H1 (cell line): ENCODE measurements at regions not wholly inside any gene's neighbourhood (a gene's known extent, or its start where the extent isn't known, plus 50 kb on each side); places are given as distances from the start of the nearest gene placed in this dataset.

Source experiments
- CTCF ChIA-PET: fragments of 300-600 bp; sonication (Branson Sonifier 250); formaldehyde crosslinking; loops from one replicate; lab custom pipeline; 2021; ENCODE audit not compliant: partially characterized antibody; lab: Charles Lee
- POLR2A ChIA-PET: fragments of 300-600 bp; sonication (Branson Sonifier 250); formaldehyde crosslinking; loops from one replicate; lab custom pipeline; 2021; ENCODE audit warnings: inconsistent platforms; ENCODE audit not compliant: partially characterized antibody; lab: Charles Lee
- DNase-seq, 2 experiments: peaks; one replicate each; pipeline versions ENCODE4 v3.0.0 to v3.0.0-alpha.2; 2010 to 2022; ENCODE audit warnings: low spot score in 2 of 2, low read depth in 1 of 2, mixed read lengths in 1 of 2
- FAIRE-seq: peaks from 2 replicates; lab custom pipeline; 2011; peaks lifted over from hg19 to GRCh38; lab: Jason Lieb, UNC
- H2AFZ ChIP-seq: 2 replicates; pipeline ENCODE4 v1.8.1; 2012; ENCODE audit warnings: low read length, inconsistent platforms
- H2AK5ac ChIP-seq: 2 replicates; pipeline ENCODE4 v1.6.1; 2013; ENCODE audit warnings: low read depth, low read length
- H2BK120ac ChIP-seq: replicated peaks from 2 replicates; pipeline ENCODE3; 2013; ENCODE audit warnings: low read depth, low read length, inconsistent platforms
- H2BK12ac ChIP-seq: 2 replicates; pipeline ENCODE4 v1.6.1; 2013; ENCODE audit warnings: low read depth, low read length
- H2BK15ac ChIP-seq: 2 replicates; pipeline ENCODE4 v1.6.1; 2013; ENCODE audit warnings: low read length
- H2BK20ac ChIP-seq: 2 replicates; pipeline ENCODE4 v1.6.1; 2013; ENCODE audit warnings: low read length
- H2BK5ac ChIP-seq: 2 replicates; pipeline ENCODE4 v1.6.1; 2013; ENCODE audit warnings: low read depth, low read length
- H3K14ac ChIP-seq: 2 replicates; pipeline ENCODE4 v1.6.1; 2013; ENCODE audit warnings: inconsistent platforms; ENCODE audit not compliant: insufficient read length
- H3K18ac ChIP-seq: 2 replicates; pipeline ENCODE4 v1.6.1; 2013; ENCODE audit warnings: low read length; ENCODE audit errors: extremely low read depth
- H3K23ac ChIP-seq: 2 replicates; pipeline ENCODE4 v1.6.1; 2013; ENCODE audit warnings: inconsistent platforms; ENCODE audit not compliant: insufficient read length
- H3K23me2 ChIP-seq: 2 replicates; pipeline ENCODE4 v1.6.1; 2013; ENCODE audit warnings: low read depth, low read length
- H3K27ac ChIP-seq: 2 replicates; pipeline ENCODE4 v1.6.1; 2011; ENCODE audit warnings: low read depth, low read length, inconsistent platforms
- H3K27me3 ChIP-seq, 4 experiments: replicated peaks in 1 of 4; 1 replicate in 1 of 4; 2 replicates in 3 of 4; pipeline versions ENCODE4 v1.6.1 to v1.8.1; 2011 to 2013; ENCODE audit warnings: low read length in 3 of 4, mild to moderate bottlenecking in 3 of 4, inconsistent platforms in 2 of 4, mixed read lengths in 2 of 4, moderate library complexity in 1 of 4; ENCODE audit not compliant: control insufficient read depth in 3 of 4, insufficient read depth in 3 of 4; ENCODE audit errors: extremely low read depth in 1 of 4
- H3K36me3 ChIP-seq, 4 experiments: 2 replicates each; pipeline versions ENCODE4 v1.6.1 to v1.8.1; 2011 to 2013; ENCODE audit warnings: mild to moderate bottlenecking in 4 of 4, low read length in 3 of 4, moderate library complexity in 2 of 4, control low read depth in 1 of 4, inconsistent platforms in 1 of 4; ENCODE audit not compliant: insufficient read depth in 4 of 4, control insufficient read depth in 2 of 4
- H3K4ac ChIP-seq: replicated peaks from 2 replicates; pipeline ENCODE3; 2013; ENCODE audit warnings: low read length, low read depth, mixed read lengths, inconsistent platforms; ENCODE audit not compliant: insufficient read length
- H3K4me1 ChIP-seq, 4 experiments: replicated peaks in 1 of 4; 1 replicate in 1 of 4; 2 replicates in 3 of 4; pipeline versions ENCODE4 v1.6.1 to v1.8.1; 2011 to 2013; ENCODE audit warnings: low read length in 3 of 4, inconsistent platforms in 2 of 4, mixed read lengths in 1 of 4; ENCODE audit not compliant: insufficient read depth in 4 of 4, control insufficient read depth in 3 of 4
- H3K4me2 ChIP-seq, 2 experiments: 2 replicates each; pipeline versions ENCODE4 v1.6.1 to v1.8.1; 2011 to 2013; ENCODE audit warnings: low read depth in 2 of 2, low read length in 2 of 2, control low read depth in 1 of 2, inconsistent platforms in 1 of 2, mild to moderate bottlenecking in 1 of 2; ENCODE audit not compliant: insufficient read depth in 1 of 2
- H3K4me3 ChIP-seq, 4 experiments: fragments of 200-600, 300-600 bp in 1 of 4; sonication (generic), shearing (Covaris generic), sonication (Bioruptor Twin) in 1 of 4; 2 replicates each; pipeline versions ENCODE4 v1.5.1 to v1.8.1; 2011 to 2016; ENCODE audit warnings: low read length in 4 of 4, low read depth in 3 of 4, control low read depth in 2 of 4, inconsistent platforms in 2 of 4, mild to moderate bottlenecking in 2 of 4, mixed read lengths in 1 of 4, moderate library complexity in 1 of 4; ENCODE audit not compliant: insufficient read depth in 2 of 4; ENCODE audit errors: extremely low read depth in 1 of 4
- H3K56ac ChIP-seq: replicated peaks from 2 replicates; pipeline ENCODE3; 2013; ENCODE audit warnings: low read depth, mild to moderate bottlenecking, mixed read lengths, low read length, inconsistent platforms; ENCODE audit not compliant: insufficient read length
- H3K79me1 ChIP-seq: 2 replicates; pipeline ENCODE4 v1.6.1; 2013; ENCODE audit warnings: low read depth, low read length, control low read depth
- H3K79me2 ChIP-seq, 2 experiments: 2 replicates each; pipeline versions ENCODE4 v1.6.1 to v1.8.1; 2012 to 2013; ENCODE audit warnings: low read length in 2 of 2, mild to moderate bottlenecking in 2 of 2, inconsistent platforms in 1 of 2; ENCODE audit not compliant: insufficient read depth in 2 of 2, control insufficient read depth in 1 of 2
- H3K9ac ChIP-seq, 4 experiments: replicated peaks in 1 of 4; 1 replicate in 1 of 4; 2 replicates in 3 of 4; pipeline versions ENCODE4 v1.6.1 to v1.8.1; 2011 to 2013; ENCODE audit warnings: low read depth in 3 of 4, low read length in 3 of 4, control low read depth in 2 of 4, mild to moderate bottlenecking in 2 of 4, moderate library complexity in 2 of 4, inconsistent platforms in 1 of 4; ENCODE audit errors: extremely low read depth in 1 of 4
- H3K9me3 ChIP-seq, 2 experiments: 2 replicates each; pipeline versions ENCODE4 v1.6.1 to v1.8.1; 2012 to 2013; ENCODE audit warnings: mild to moderate bottlenecking in 2 of 2, moderate library complexity in 2 of 2, control low read depth in 1 of 2, inconsistent platforms in 1 of 2, low read depth in 1 of 2, low read length in 1 of 2, mixed read lengths in 1 of 2; ENCODE audit not compliant: insufficient read depth in 2 of 2
- H4K20me1 ChIP-seq, 2 experiments: replicated peaks in 1 of 2; 2 replicates each; pipeline versions ENCODE3 to v1.8.1; 2011 to 2013; ENCODE audit warnings: inconsistent platforms in 2 of 2, low read length in 2 of 2, mild to moderate bottlenecking in 1 of 2; ENCODE audit not compliant: insufficient read depth in 2 of 2, control insufficient read depth in 1 of 2
- H4K5ac ChIP-seq: 2 replicates; pipeline ENCODE4 v1.6.1; 2013; ENCODE audit warnings: low read length, low read depth, mixed read lengths, inconsistent platforms; ENCODE audit not compliant: insufficient read length
- H4K8ac ChIP-seq: 2 replicates; pipeline ENCODE4 v1.8.0; 2013; ENCODE audit warnings: mild to moderate bottlenecking, moderate library complexity, low read length, inconsistent platforms; ENCODE audit not compliant: insufficient read depth; ENCODE audit errors: extremely low read depth
- H4K91ac ChIP-seq: replicated peaks from 2 replicates; pipeline ENCODE3; 2013; ENCODE audit warnings: low read length, mixed read lengths, inconsistent platforms; ENCODE audit not compliant: insufficient read length
- SIX5 ChIP-seq: IDR thresholded peaks from 2 replicates; pipeline ENCODE4 v1.6.1; 2011; ENCODE audit warnings: mild to moderate bottlenecking, low read depth, low read length
- SP4 ChIP-seq: IDR thresholded peaks from 2 replicates; pipeline ENCODE4 v1.6.1; 2012; ENCODE audit warnings: low read length, inconsistent platforms
- TEAD4 ChIP-seq: IDR thresholded peaks from 2 replicates; pipeline ENCODE4 v1.6.1; 2012; ENCODE audit warnings: low read depth, low read length, inconsistent platforms, mixed read lengths
- WGBS, 2 experiments: shearing (Covaris generic) in 1 of 2; methylation state at CpG; one replicate each; pipeline versions ENCODE4 v1.1.6 to v1.1.7; 2013 to 2015; ENCODE audit warnings: low lambda C conversion rate in 2 of 2, mixed read lengths in 2 of 2, inconsistent platforms in 1 of 2, low coverage in 1 of 2, missing lambda C conversion rate in 1 of 2; ENCODE audit not compliant: insufficient replicate concordance in 2 of 2, insufficient coverage in 1 of 2, insufficient read length in 1 of 2; ENCODE audit errors: extremely low coverage in 1 of 2, missing lambda C conversion rate in 1 of 2; 5-methylcytosine and 5-hydroxymethylcytosine counted together
- TF ChIP-seq, protein P1 (sequence below): IDR thresholded peaks from 2 replicates; pipeline ENCODE4 v1.6.1; 2012; ENCODE audit warnings: inconsistent platforms
- TF ChIP-seq, protein P2 (sequence below): IDR thresholded peaks from 2 replicates; pipeline ENCODE4 v1.6.1; 2011; ENCODE audit warnings: low read depth, mild to moderate bottlenecking, low read length; ENCODE audit not compliant: insufficient read depth
- TF ChIP-seq, protein P3 (sequence below): IDR thresholded peaks from 2 replicates; pipeline ENCODE4 v1.6.1; 2012; ENCODE audit warnings: inconsistent platforms

DNA sequence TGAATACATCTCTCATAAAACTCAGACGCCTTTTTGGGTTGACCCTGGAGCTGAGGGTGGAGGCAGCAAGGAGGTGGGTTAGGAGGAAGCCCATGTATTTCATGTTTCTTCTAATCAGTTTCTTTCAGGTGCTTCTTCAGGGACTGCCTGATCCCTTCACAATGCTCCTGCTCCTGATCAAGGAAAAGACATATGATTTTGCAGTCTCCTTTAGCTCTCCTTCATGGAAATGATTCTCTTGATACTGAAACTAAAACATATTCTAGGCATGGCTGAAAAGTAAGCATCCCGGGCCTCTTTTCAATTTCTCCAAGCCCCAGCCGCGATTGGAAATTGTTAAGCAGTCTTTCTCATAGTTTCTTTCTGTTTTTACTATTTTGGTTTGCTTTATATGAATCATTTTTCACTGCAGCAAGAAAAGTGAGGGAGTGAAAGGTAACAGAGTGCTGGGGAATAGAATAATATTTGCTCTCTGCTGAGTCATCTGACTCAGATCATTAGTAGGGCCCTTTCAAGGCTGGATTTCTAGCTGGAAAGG lies 730.7 kb downstream of the CDH11 start:
- Histone ChIP-seq H2BK5ac (no peak overlapping the region), H2AFZ (peak overlapping the region; percentile 61), H2BK20ac (no peak overlapping the region), H3K36me3 (no peaks in the 10 kb centered on the region), H3K14ac (no peak overlapping the region), H3K18ac (no peak overlapping the region), H3K4ac (no peak overlapping the region), H3K79me2 (no peaks in the 10 kb centered on the region), H4K8ac (no peak overlapping the region), H3K79me1 (no peaks in the 10 kb centered on the region), H3K9me3 (no peaks in the 10 kb centered on the region), H3K23ac (no peak overlapping the region), H3K27me3 (no peaks in the 10 kb centered on the region), H3K4me2 (no peak overlapping the region), H2BK15ac (no peak overlapping the region), H3K27ac (no peak overlapping the region), H4K91ac (no peak overlapping the region), H2AK5ac (no peak overlapping the region), H3K4me1 (no peaks in the 10 kb centered on the region), H3K9ac (peak overlapping the region in 1 of 4 experiments; percentile 34; a peak in 1 of 7 replicates), H2BK120ac (no peak overlapping the region), H4K5ac (no peak overlapping the region), H4K20me1 (no peaks in the 10 kb centered on the region), H3K23me2 (no peaks in the 10 kb centered on the region; the same call in 1 of the 2 replicates), H2BK12ac (no peak overlapping the region), H3K4me3 (no peak overlapping the region), H3K56ac (no peak overlapping the region)
- no peak for DNase-seq
- ChIA-PET POLR2A (no interaction called here), CTCF (no interaction called here)
- no peak for FAIRE-seq
- 97% methylated on average over 4 of the region's 4 CpGs; no CpG with 5 or more reads in 1 of the 2 experiments for WGBS, 2 experiments
- no peak for TF ChIP-seq SP4
- TF ChIP-seq, protein P1, sequence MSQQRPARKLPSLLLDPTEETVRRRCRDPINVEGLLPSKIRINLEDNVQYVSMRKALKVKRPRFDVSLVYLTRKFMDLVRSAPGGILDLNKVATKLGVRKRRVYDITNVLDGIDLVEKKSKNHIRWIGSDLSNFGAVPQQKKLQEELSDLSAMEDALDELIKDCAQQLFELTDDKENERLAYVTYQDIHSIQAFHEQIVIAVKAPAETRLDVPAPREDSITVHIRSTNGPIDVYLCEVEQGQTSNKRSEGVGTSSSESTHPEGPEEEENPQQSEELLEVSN, result no peak
- TF ChIP-seq, protein P2, sequence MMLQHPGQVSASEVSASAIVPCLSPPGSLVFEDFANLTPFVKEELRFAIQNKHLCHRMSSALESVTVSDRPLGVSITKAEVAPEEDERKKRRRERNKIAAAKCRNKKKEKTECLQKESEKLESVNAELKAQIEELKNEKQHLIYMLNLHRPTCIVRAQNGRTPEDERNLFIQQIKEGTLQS, result no peak
- TF ChIP-seq SIX5, result no peak
- no peak for TF ChIP-seq TEAD4
- TF ChIP-seq, protein P3, sequence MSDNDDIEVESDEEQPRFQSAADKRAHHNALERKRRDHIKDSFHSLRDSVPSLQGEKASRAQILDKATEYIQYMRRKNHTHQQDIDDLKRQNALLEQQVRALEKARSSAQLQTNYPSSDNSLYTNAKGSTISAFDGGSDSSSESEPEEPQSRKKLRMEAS, result no peak
